ENCODE measurements at regions not wholly inside any gene's neighbourhood (a gene's known extent, or its start where the extent isn't known, plus 50 kb on each side); places are given as distances from the start of the nearest gene placed in this dataset.
"Not testable (repeated sequence)": the region's sequence is repeated elsewhere in the genome, so short reads cannot be mapped to it uniquely, and the experiment has no call there.

- no peak for DNase-seq (ENCODE audit: low read depth)
These were observed 112.5 kb upstream of the NBPF11 start for GRCh38 chr1:148264374-148265276.

- no peak for DNase-seq (ENCODE audit: low read depth)
These were observed 111.8 kb upstream of the NBPF11 start for GRCh38 chr1:148263906-148264255.

GRCh38 chr1:148263128-148263905, 111.2 kb upstream of the NBPF11 start:
- DNase-seq (ENCODE audit: low read depth), result peak; percentile 63

- not testable (repeated sequence) for DNase-seq (ENCODE audit: low read depth)
These were observed 109.6 kb upstream of the NBPF11 start for GRCh38 chr1:148261684-148262083.

GRCh38 chr1:148257886-148258285, 105.8 kb upstream of the NBPF11 start:
- not testable (repeated sequence) for DNase-seq (ENCODE audit: low read depth)

GRCh38 chr1:148254611-148255429, 102.7 kb upstream of the NBPF11 start:
- peak; percentile 23 for DNase-seq (ENCODE audit: low read depth)

GRCh38 chr1:148253808-148254207, 101.7 kb upstream of the NBPF11 start:
- DNase-seq (ENCODE audit: low read depth), result not testable (repeated sequence)

- DNase-seq (ENCODE audit: low read depth), result not testable (repeated sequence)
These were observed 96.7 kb upstream of the NBPF11 start for GRCh38 chr1:148248798-148249197.

- DNase-seq (ENCODE audit: low read depth), result not testable (repeated sequence)
These were observed 94.3 kb upstream of the NBPF11 start for GRCh38 chr1:148246258-148246861.

- not testable (repeated sequence) for DNase-seq (ENCODE audit: low read depth)
These were observed 93.8 kb upstream of the NBPF11 start for GRCh38 chr1:148245843-148246242.

GRCh38 chr1:148245443-148245842, 93.4 kb upstream of the NBPF11 start:
- DNase-seq (ENCODE audit: low read depth), result not testable (repeated sequence)

GRCh38 chr1:148233250-148233649, 81.2 kb upstream of the NBPF11 start:
- DNase-seq (ENCODE audit: low read depth), result not testable (repeated sequence)

GRCh38 chr1:148228846-148229245, 76.8 kb upstream of the NBPF11 start:
- DNase-seq (ENCODE audit: low read depth), result not testable (repeated sequence)

GRCh38 chr1:148222399-148223159, 70.5 kb upstream of the NBPF11 start:
- not testable (repeated sequence) for DNase-seq (ENCODE audit: low read depth)

- not testable (repeated sequence) for DNase-seq (ENCODE audit: low read depth)
These were observed 69.5 kb upstream of the NBPF11 start for GRCh38 chr1:148221593-148221992.

GRCh38 chr1:148219229-148219628, 67.1 kb upstream of the NBPF11 start:
- DNase-seq (ENCODE audit: low read depth), result not testable (repeated sequence)

GRCh38 chr1:148211191-148211590, 59.1 kb upstream of the NBPF11 start:
- DNase-seq (ENCODE audit: low read depth), result not testable (repeated sequence)

- DNase-seq (ENCODE audit: low read depth), result not testable (repeated sequence)
These were observed 58.5 kb upstream of the NBPF11 start for GRCh38 chr1:148210624-148211023.

GRCh38 chr1:148210166-148210565, 58.1 kb upstream of the NBPF11 start:
- not testable (repeated sequence) for DNase-seq (ENCODE audit: low read depth)

GRCh38 chr1:148202013-148202412, 49.9 kb upstream of the NBPF11 start:
- not testable (repeated sequence) for DNase-seq (ENCODE audit: low read depth)
